HCT116 (cell line): ENCODE measurements at regions not wholly inside any gene's neighbourhood (a gene's known extent, or its start where the extent isn't known, plus 50 kb on each side); places are given as distances from the start of the nearest gene placed in this dataset.

Source experiments
- ATAC-seq: fragments of 200-7000 bp; cut with Tn5 transposase; 2 replicates; pipeline ENCODE4 v1.9.1; 2020; ENCODE audit warnings: mild to moderate bottlenecking, moderate library complexity
- BruUV-seq: library from RNA; stranded (reverse); fragments of 400-500 nt; replicated peaks from 2 replicates; lab custom pipeline; 2021; lab: Mats Ljungman, UMichigan
- CTCF ChIA-PET: fragments of 300-600 bp; sonication (Branson Sonifier 250); formaldehyde crosslinking; loops from one replicate; lab custom pipeline; 2021; ENCODE audit warnings: antibody characterized with exemption; lab: Charles Lee
- POLR2A ChIA-PET: fragments of 300-600, 350-600 bp; sonication (Branson Sonifier 250); formaldehyde crosslinking; loops from one replicate; lab custom pipeline; 2021; ENCODE audit warnings: antibody characterized with exemption; lab: Charles Lee
- RAD21 ChIA-PET, 2 experiments: fragments of 300-600 bp; sonication (Branson Sonifier 250); formaldehyde crosslinking; loops; one replicate each; lab custom pipeline; 2023; ENCODE audit warnings: low total read pairs in 2 of 2; ENCODE audit not compliant: uncharacterized antibody in 2 of 2, unreplicated experiment in 2 of 2, low non-redundant PET in 1 of 2; lab: Charles Lee
- DNase-seq: peaks from one replicate; pipeline ENCODE4 v3.0.0-alpha.2; 2010; ENCODE audit warnings: low read depth, low spot score
- H2AFZ ChIP-seq: fragments of 200-600 bp; shearing (Covaris generic), sonication (generic); 2 replicates; pipeline ENCODE4 v1.6.1; 2017; ENCODE audit warnings: low read depth, mixed run types, mixed read lengths, antibody characterized with exemption, low read length; ENCODE audit not compliant: poor library complexity, severe bottlenecking
- H3K27ac ChIP-seq: 2 replicates; pipeline ENCODE4 v1.5.1; 2012; ENCODE audit warnings: low read depth, low read length
- H3K27me3 ChIP-seq: fragments of 200-600 bp; sonication (generic); 2 replicates; pipeline ENCODE4 v1.6.1; 2016; ENCODE audit warnings: mixed run types, low read length, mixed read lengths; ENCODE audit not compliant: insufficient read depth
- H3K36me3 ChIP-seq, 2 experiments: fragments of 200-500 bp in 1 of 2; fragments of 200-600 bp in 1 of 2; sonication (Bioruptor generic) in 1 of 2; sonication (generic) in 1 of 2; 2 replicates each; pipeline versions ENCODE4 v1.5.1 to v1.6.1; 2014 to 2016; ENCODE audit warnings: low read length in 2 of 2, inconsistent platforms in 1 of 2, mixed read lengths in 1 of 2, mixed run types in 1 of 2; ENCODE audit not compliant: insufficient read depth in 2 of 2, control insufficient read depth in 1 of 2
- H3K4me1 ChIP-seq, 2 experiments: fragments of 200-600 bp in 1 of 2; sonication (generic) in 1 of 2; 2 replicates each; pipeline versions ENCODE4 v1.5.1 to v1.6.1; 2012 to 2017; ENCODE audit warnings: low read length in 2 of 2, inconsistent platforms in 1 of 2, mild to moderate bottlenecking in 1 of 2, mixed read lengths in 1 of 2, mixed run types in 1 of 2, moderate library complexity in 1 of 2; ENCODE audit not compliant: insufficient read depth in 2 of 2, control insufficient read depth in 1 of 2
- H3K4me2 ChIP-seq: fragments of 200-600 bp; sonication (generic); 2 replicates; pipeline ENCODE4 v1.6.1; 2017; ENCODE audit warnings: mixed run types, low read length, mixed read lengths
- H3K4me3 ChIP-seq, 2 experiments: fragments of 200-600 bp in 1 of 2; sonication (generic) in 1 of 2; replicated peaks in 1 of 2; 2 replicates each; pipeline ENCODE4 v1.5.1; 2011 to 2016; ENCODE audit warnings: low read length in 2 of 2, control low read depth in 1 of 2, low read depth in 1 of 2, mild to moderate bottlenecking in 1 of 2, mixed read lengths in 1 of 2, mixed run types in 1 of 2
- H3K79me2 ChIP-seq: fragments of 200-600 bp; sonication (generic); 2 replicates; pipeline ENCODE4 v1.6.1; 2017; ENCODE audit warnings: mild to moderate bottlenecking, mixed run types, low read length, moderate library complexity, mixed read lengths; ENCODE audit not compliant: insufficient read depth
- H3K9ac ChIP-seq: fragments of 200-600 bp; sonication (generic); 2 replicates; pipeline ENCODE4 v1.6.1; 2016; ENCODE audit warnings: low read length, mixed read lengths
- H3K9me2 ChIP-seq: fragments of 200-600 bp; sonication (generic), shearing (Covaris generic); 2 replicates; pipeline ENCODE4 v1.6.1; 2017; ENCODE audit warnings: mixed run types, mild to moderate bottlenecking, moderate library complexity; ENCODE audit not compliant: insufficient read depth
- H3K9me3 ChIP-seq, 2 experiments: fragments of 200-500 bp in 1 of 2; fragments of 200-600 bp in 1 of 2; sonication (Bioruptor generic) in 1 of 2; sonication (generic) in 1 of 2; 2 replicates each; pipeline ENCODE4 v1.6.1; 2014 to 2017; ENCODE audit warnings: low read length in 2 of 2, mixed read lengths in 2 of 2, inconsistent platforms in 1 of 2, low read depth in 1 of 2, mild to moderate bottlenecking in 1 of 2, mixed run types in 1 of 2, moderate library complexity in 1 of 2; ENCODE audit not compliant: control insufficient read depth in 1 of 2, insufficient read depth in 1 of 2
- H4K20me1 ChIP-seq: fragments of 200-600 bp; sonication (generic), shearing (Covaris generic); 2 replicates; pipeline ENCODE4 v1.6.1; 2017; ENCODE audit warnings: mixed run types, mild to moderate bottlenecking, moderate library complexity; ENCODE audit not compliant: insufficient read depth
- CBX3 ChIP-seq: IDR thresholded peaks from 2 replicates; pipeline ENCODE4 v1.6.1; 2012; ENCODE audit warnings: low read depth
- CEBPB ChIP-seq: IDR thresholded peaks from 2 replicates; pipeline ENCODE4 v1.6.1; 2012; ENCODE audit warnings: low read depth
- ELF1 ChIP-seq: IDR thresholded peaks from 2 replicates; pipeline ENCODE4 v1.6.1; 2012; ENCODE audit warnings: low read depth, borderline replicate concordance
- FOSL1 ChIP-seq: IDR thresholded peaks from 2 replicates; pipeline ENCODE4 v1.6.1; 2012; ENCODE audit warnings: low read depth
- JUND ChIP-seq: IDR thresholded peaks from 2 replicates; pipeline ENCODE4 v1.6.1; 2012
- POLR2AphosphoS5 ChIP-seq: IDR thresholded peaks from 2 replicates; pipeline ENCODE4 v1.6.1; 2011; ENCODE audit warnings: mild to moderate bottlenecking, low read depth, low read length, moderate library complexity
- RAD21 ChIP-seq: IDR thresholded peaks from 2 replicates; pipeline ENCODE4 v1.6.1; 2012; ENCODE audit warnings: low read depth, mild to moderate bottlenecking
- SP1 ChIP-seq: IDR thresholded peaks from 2 replicates; pipeline ENCODE4 v1.6.1; 2012; ENCODE audit warnings: low read depth
- TCF7L2 ChIP-seq: IDR thresholded peaks from 2 replicates; pipeline ENCODE4 v1.7.0; 2011; ENCODE audit warnings: borderline replicate concordance, inconsistent platforms; ENCODE audit not compliant: insufficient read depth, insufficient read length; ENCODE audit errors: extremely low read depth
- intact Hi-C: fragments of 100-400 bp; cut with micrococcal nuclease; formaldehyde crosslinking; loops from 2 replicates; pipeline ENCODE4 v1.10.0; 2022
- TF ChIP-seq, protein P1 (sequence below): IDR thresholded peaks from 2 replicates; pipeline ENCODE4 v1.6.1; 2011; ENCODE audit warnings: mild to moderate bottlenecking, low read length, moderate library complexity; ENCODE audit not compliant: insufficient replicate concordance; ENCODE audit errors: extremely low read depth
- TF ChIP-seq, protein P2 (sequence below): IDR thresholded peaks from 2 replicates; pipeline ENCODE4 v1.6.1; 2012; ENCODE audit warnings: low read depth
- TF ChIP-seq, protein P3 (sequence below): IDR thresholded peaks from 2 replicates; pipeline ENCODE4 v1.6.1; 2012
- TF ChIP-seq, protein P4 (sequence below), 3 experiments: fragments of 200-600 bp in 1 of 3; sonication (generic) in 1 of 3; IDR thresholded peaks in 2 of 3; conservative IDR thresholded peaks in 1 of 3; 2 replicates each; pipeline ENCODE4 v1.5.1; 2012 to 2017; ENCODE audit warnings: low read depth in 2 of 3, low read length in 2 of 3, antibody characterized with exemption in 1 of 3, borderline replicate concordance in 1 of 3, control low read depth in 1 of 3, mild to moderate bottlenecking in 1 of 3, mixed read lengths in 1 of 3, mixed run types in 1 of 3, moderate library complexity in 1 of 3; ENCODE audit not compliant: insufficient read depth in 1 of 3

DNA sequence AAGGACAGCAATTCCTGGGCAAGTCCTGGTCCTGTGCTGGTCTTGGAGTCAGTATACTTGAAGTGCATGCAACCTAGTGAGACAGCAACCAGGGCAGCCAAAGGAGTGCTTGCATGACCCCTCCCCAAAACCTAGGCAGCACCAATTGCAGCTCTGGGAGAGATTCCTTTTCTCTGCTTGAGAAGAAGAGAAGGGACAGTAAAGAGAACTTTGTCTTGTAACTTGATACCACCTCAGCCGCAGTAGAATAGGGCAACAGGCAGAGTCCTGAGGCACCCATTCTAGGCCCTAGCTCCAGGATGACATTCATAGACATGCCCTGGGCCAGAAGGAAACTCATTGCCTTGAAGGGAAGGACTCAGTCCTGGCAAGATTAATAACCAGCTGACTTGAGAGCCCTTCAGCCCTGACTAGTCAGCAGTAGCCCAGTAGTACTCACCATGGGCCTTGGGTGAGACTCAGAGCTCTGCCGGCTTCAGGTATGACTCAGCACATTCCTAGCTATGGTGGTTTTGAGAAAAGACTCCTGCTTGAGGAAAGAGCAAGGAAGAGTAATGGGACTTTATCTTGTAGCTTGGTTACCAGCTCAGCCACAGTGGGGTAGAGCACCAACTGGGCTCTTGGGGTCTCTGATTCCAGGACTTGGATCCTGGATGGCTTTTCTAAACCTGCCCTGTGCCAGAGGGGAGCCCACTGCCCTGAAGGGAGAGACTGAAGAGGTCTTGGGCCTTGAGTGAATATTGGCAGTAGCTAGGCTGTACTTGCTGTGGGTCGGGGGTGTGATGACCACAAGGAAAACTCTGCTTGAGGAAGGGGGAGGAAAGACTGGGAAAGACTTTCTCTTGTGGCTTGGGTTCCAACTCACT lies 51.7 kb upstream of the ACADM start (continued):
- TF ChIP-seq, protein P1, sequence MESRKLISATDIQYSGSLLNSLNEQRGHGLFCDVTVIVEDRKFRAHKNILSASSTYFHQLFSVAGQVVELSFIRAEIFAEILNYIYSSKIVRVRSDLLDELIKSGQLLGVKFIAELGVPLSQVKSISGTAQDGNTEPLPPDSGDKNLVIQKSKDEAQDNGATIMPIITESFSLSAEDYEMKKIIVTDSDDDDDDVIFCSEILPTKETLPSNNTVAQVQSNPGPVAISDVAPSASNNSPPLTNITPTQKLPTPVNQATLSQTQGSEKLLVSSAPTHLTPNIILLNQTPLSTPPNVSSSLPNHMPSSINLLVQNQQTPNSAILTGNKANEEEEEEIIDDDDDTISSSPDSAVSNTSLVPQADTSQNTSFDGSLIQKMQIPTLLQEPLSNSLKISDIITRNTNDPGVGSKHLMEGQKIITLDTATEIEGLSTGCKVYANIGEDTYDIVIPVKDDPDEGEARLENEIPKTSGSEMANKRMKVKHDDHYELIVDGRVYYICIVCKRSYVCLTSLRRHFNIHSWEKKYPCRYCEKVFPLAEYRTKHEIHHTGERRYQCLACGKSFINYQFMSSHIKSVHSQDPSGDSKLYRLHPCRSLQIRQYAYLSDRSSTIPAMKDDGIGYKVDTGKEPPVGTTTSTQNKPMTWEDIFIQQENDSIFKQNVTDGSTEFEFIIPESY, result no peak
- no peak for TF ChIP-seq RAD21
- TF ChIP-seq, all 23 proteins: peak for 4

DNA sequence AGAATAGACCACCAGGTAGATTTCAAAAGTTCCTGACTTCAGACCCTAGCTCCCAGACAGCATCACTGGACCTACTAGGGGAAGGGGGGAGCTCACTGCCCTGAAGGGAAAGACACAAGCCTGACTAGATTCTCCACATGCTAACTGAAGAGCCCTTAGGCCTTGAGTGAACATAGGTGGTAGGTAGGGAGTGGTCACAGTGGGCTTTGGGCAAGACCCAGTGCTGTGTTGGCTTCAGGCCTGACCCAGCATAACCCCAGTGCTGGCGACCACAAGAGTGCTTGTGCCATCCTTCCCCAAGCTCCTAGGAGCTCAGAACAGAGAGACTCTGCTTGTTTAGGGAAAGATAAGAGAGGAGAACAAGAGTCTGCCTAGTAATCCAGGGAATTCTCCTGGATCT lies 51.1 kb upstream of the ACADM start:
- no peak overlapping the region for H2AFZ ChIP-seq
- no peaks in the 10 kb centered on the region for H4K20me1 ChIP-seq
- RAD21 ChIA-PET, result no interaction called here
- H3K36me3 ChIP-seq, result no peaks in the 10 kb centered on the region
- no TSS peak for BruUV-seq
- no peaks in the 10 kb centered on the region for H3K9me2 ChIP-seq
- no peak overlapping the region for H3K9ac ChIP-seq
- TF ChIP-seq TCF7L2 (no peak), SP1 (no peak), JUND (no peak), FOSL1 (no peak), CBX3 (no peak), RAD21 (no peak), ELF1 (no peak), POLR2AphosphoS5 (no peak), CEBPB (no peak)
- TF ChIP-seq, protein P2, sequence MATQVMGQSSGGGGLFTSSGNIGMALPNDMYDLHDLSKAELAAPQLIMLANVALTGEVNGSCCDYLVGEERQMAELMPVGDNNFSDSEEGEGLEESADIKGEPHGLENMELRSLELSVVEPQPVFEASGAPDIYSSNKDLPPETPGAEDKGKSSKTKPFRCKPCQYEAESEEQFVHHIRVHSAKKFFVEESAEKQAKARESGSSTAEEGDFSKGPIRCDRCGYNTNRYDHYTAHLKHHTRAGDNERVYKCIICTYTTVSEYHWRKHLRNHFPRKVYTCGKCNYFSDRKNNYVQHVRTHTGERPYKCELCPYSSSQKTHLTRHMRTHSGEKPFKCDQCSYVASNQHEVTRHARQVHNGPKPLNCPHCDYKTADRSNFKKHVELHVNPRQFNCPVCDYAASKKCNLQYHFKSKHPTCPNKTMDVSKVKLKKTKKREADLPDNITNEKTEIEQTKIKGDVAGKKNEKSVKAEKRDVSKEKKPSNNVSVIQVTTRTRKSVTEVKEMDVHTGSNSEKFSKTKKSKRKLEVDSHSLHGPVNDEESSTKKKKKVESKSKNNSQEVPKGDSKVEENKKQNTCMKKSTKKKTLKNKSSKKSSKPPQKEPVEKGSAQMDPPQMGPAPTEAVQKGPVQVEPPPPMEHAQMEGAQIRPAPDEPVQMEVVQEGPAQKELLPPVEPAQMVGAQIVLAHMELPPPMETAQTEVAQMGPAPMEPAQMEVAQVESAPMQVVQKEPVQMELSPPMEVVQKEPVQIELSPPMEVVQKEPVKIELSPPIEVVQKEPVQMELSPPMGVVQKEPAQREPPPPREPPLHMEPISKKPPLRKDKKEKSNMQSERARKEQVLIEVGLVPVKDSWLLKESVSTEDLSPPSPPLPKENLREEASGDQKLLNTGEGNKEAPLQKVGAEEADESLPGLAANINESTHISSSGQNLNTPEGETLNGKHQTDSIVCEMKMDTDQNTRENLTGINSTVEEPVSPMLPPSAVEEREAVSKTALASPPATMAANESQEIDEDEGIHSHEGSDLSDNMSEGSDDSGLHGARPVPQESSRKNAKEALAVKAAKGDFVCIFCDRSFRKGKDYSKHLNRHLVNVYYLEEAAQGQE, result no peak
- TF ChIP-seq, protein P3, sequence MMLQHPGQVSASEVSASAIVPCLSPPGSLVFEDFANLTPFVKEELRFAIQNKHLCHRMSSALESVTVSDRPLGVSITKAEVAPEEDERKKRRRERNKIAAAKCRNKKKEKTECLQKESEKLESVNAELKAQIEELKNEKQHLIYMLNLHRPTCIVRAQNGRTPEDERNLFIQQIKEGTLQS, result no peak
- TF ChIP-seq, protein P4, sequence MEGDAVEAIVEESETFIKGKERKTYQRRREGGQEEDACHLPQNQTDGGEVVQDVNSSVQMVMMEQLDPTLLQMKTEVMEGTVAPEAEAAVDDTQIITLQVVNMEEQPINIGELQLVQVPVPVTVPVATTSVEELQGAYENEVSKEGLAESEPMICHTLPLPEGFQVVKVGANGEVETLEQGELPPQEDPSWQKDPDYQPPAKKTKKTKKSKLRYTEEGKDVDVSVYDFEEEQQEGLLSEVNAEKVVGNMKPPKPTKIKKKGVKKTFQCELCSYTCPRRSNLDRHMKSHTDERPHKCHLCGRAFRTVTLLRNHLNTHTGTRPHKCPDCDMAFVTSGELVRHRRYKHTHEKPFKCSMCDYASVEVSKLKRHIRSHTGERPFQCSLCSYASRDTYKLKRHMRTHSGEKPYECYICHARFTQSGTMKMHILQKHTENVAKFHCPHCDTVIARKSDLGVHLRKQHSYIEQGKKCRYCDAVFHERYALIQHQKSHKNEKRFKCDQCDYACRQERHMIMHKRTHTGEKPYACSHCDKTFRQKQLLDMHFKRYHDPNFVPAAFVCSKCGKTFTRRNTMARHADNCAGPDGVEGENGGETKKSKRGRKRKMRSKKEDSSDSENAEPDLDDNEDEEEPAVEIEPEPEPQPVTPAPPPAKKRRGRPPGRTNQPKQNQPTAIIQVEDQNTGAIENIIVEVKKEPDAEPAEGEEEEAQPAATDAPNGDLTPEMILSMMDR (IDR thresholded peaks at IDR 0.05 in 2 of 3, conservative IDR thresholded peaks at IDR 0.05 in 1 of 3; ENCODE audit: borderline replicate concordance in 1 of 3, insufficient read depth in 1 of 3, low read depth in 2 of 3, low read length in 2 of 3), result no peak
- peaks cover 9 to 18% of the 10 kb centered on the region in 2 experiments for H3K4me1 ChIP-seq
- CTCF ChIA-PET, result no interaction called here
- H3K27ac ChIP-seq, result no peak overlapping the region; the same call in 1 of the 2 replicates
- intact Hi-C loops, result loop anchor here (2.0 kb wide), 1 partner anchor 113 kb away; the partner anchor contains the start of gene RABGGTB
- no peaks in the 10 kb centered on the region for H3K9me3 ChIP-seq
- ATAC-seq (no peak), DNase-seq (no peak)
- no peak overlapping the region for H3K4me3 ChIP-seq
- no peaks in the 10 kb centered on the region for H3K27me3 ChIP-seq
- POLR2A ChIA-PET, result interaction anchor here (0.9 kb wide), 1 partner anchor 111 kb away, joined by 4 read pairs; no protein-coding TSS in a partner anchor
- peak overlapping the region; percentile 54; the same call in 1 of the 2 replicates for H3K4me2 ChIP-seq
- H3K79me2 ChIP-seq, result no peaks in the 10 kb centered on the region
